A549 (cell line): ENCODE measurements at regions not wholly inside any gene's neighbourhood (a gene's known extent, or its start where the extent isn't known, plus 50 kb on each side); places are given as distances from the start of the nearest gene placed in this dataset.

Source experiments
- EP300 ChIP-seq, 2 experiments: fragments of >200 bp; sonication (Bioruptor Twin); formaldehyde crosslinking; IDR thresholded peaks; 2 replicates in 1 of 2; 3 replicates in 1 of 2; pipeline ENCODE4 v1.6.1; 2016 to 2017
- JUN ChIP-seq, 2 experiments: fragments of >200 bp; sonication (Bioruptor Twin); formaldehyde crosslinking; IDR thresholded peaks; 2 replicates in 1 of 2; 3 replicates in 1 of 2; pipeline ENCODE4 v1.6.1; 2016 to 2017
- MAFK ChIP-seq: fragments of 450-650 bp; IDR thresholded peaks from 2 replicates; pipeline ENCODE4 v1.6.1; 2014; ENCODE audit not compliant: partially characterized antibody
- MAZ ChIP-seq: fragments of 150-350 bp; IDR thresholded peaks from 2 replicates; pipeline ENCODE4 v1.6.1; 2014; ENCODE audit warnings: antibody characterized with exemption, low read depth, low read length, borderline replicate concordance
- RAD21 ChIP-seq, 2 experiments: fragments of >200 bp in 1 of 2; sonication (Bioruptor Twin) in 1 of 2; formaldehyde crosslinking in 1 of 2; IDR thresholded peaks in 1 of 2; conservative IDR thresholded peaks in 1 of 2; 2 replicates in 1 of 2; 3 replicates in 1 of 2; pipeline ENCODE4 v1.6.1; 2012 to 2018; ENCODE audit warnings: inconsistent platforms in 1 of 2
- TF ChIP-seq, protein P1 (sequence below): fragments of >200 bp; sonication (Bioruptor Twin); formaldehyde crosslinking; IDR thresholded peaks from 3 replicates; pipeline ENCODE4 v1.5.1; 2016
- TF ChIP-seq, protein P2 (sequence below): IDR thresholded peaks from 2 replicates; pipeline ENCODE4 v1.6.1; 2012

DNA sequence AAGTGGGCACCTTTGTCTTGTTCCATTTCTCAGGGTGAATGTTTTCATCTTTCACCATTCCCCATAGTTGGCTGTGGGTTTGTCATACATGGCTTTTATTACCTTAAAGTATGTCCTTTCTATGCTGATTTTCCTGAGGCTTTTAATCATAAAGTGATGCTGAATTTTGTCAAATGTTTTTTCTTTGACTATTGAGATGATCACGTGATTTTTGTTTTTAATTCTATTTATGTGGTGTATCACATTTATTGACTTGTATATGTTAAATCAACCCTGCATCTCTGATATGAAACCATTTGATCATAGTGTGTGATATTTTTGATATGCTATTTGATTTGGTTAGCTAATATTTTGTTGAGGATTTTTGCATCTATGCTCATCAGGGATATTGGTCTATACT is 216.4 kb upstream of the FAT3 start:
- TF ChIP-seq, protein P1, sequence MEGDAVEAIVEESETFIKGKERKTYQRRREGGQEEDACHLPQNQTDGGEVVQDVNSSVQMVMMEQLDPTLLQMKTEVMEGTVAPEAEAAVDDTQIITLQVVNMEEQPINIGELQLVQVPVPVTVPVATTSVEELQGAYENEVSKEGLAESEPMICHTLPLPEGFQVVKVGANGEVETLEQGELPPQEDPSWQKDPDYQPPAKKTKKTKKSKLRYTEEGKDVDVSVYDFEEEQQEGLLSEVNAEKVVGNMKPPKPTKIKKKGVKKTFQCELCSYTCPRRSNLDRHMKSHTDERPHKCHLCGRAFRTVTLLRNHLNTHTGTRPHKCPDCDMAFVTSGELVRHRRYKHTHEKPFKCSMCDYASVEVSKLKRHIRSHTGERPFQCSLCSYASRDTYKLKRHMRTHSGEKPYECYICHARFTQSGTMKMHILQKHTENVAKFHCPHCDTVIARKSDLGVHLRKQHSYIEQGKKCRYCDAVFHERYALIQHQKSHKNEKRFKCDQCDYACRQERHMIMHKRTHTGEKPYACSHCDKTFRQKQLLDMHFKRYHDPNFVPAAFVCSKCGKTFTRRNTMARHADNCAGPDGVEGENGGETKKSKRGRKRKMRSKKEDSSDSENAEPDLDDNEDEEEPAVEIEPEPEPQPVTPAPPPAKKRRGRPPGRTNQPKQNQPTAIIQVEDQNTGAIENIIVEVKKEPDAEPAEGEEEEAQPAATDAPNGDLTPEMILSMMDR, result no peak
- no peak for TF ChIP-seq RAD21 (conservative IDR thresholded peaks at IDR 0.05 in 1 of 2, IDR thresholded peaks at IDR 0.05 in 1 of 2)
- TF ChIP-seq, protein P2, sequence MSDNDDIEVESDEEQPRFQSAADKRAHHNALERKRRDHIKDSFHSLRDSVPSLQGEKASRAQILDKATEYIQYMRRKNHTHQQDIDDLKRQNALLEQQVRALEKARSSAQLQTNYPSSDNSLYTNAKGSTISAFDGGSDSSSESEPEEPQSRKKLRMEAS, result no peak
- TF ChIP-seq EP300 (IDR thresholded peaks at IDR 0.05), result no peak
- no peak for TF ChIP-seq JUN (IDR thresholded peaks at IDR 0.05)
- no peak for TF ChIP-seq MAZ
- no peak for TF ChIP-seq MAFK
